Activated naive CD4-positive, alpha-beta T cell treated with anti-CD3 and anti-CD28 coated beads for 36 hours (primary cell): ENCODE measurements at regions not wholly inside any gene's neighbourhood (a gene's known extent, or its start where the extent isn't known, plus 50 kb on each side); places are given as distances from the start of the nearest gene placed in this dataset.

ENCODE experiments used
- CTCF ChIA-PET: fragments of 350-600 bp; sonication (Branson Sonifier 250); formaldehyde crosslinking; loops from one replicate; lab custom pipeline; 2021; ENCODE audit warnings: antibody characterized with exemption; lab: Charles Lee
- DNase-seq: peaks from one replicate; pipeline ENCODE4 v3.0.0-alpha.2; 2020
- H3K27ac Mint-ChIP-seq: one replicate; pipeline ENCODE4 v1.8.0; 2021; ENCODE audit warnings: mild to moderate bottlenecking, mixed read lengths
- H3K27me3 Mint-ChIP-seq: one replicate; pipeline ENCODE4 v1.8.0; 2021; ENCODE audit warnings: low read depth, mixed read lengths
- H3K36me3 Mint-ChIP-seq: one replicate; pipeline ENCODE4 v1.8.0; 2021; ENCODE audit warnings: low read depth, mixed read lengths
- H3K4me1 Mint-ChIP-seq: one replicate; pipeline ENCODE4 v1.8.0; 2021; ENCODE audit warnings: low read depth, mixed read lengths
- H3K4me3 Mint-ChIP-seq: one replicate; pipeline ENCODE4 v1.8.0; 2021; ENCODE audit warnings: mild to moderate bottlenecking, moderate library complexity, mixed read lengths
- H3K9me3 Mint-ChIP-seq: one replicate; pipeline ENCODE4 v1.8.0; 2021; ENCODE audit warnings: mixed read lengths
- intact Hi-C: fragments of 100-400 bp; cut with micrococcal nuclease; formaldehyde crosslinking; loops from one replicate; pipeline ENCODE4 v1.15.1; 2023

DNA sequence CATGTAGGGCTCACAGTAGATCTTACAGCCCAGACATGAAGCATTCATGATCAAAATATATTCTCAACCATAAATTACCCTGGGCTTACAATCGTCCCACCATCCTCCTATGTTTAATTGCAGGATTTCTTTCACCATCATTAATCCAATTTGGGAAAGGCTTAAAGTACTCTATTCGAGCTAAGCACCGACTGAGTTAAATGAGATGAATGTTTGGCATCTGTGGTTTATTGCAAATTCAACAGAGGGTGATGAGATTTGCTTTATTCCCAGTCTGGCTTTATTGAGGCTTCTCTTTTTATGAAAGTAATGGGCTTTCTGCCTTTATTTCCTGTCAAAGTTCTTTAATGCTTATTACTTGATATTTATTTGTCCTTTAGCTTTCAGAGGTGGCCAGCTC is 159.0 kb downstream of the METTL4 start:
- no peak overlapping the region for H3K27ac Mint-ChIP-seq
- no peak overlapping the region for H3K4me3 Mint-ChIP-seq
- no peaks in the 10 kb centered on the region for H3K36me3 Mint-ChIP-seq
- H3K4me1 Mint-ChIP-seq = no peaks in the 10 kb centered on the region
- intact Hi-C loops = no loop called here
- CTCF ChIA-PET = no interaction called here
- H3K27me3 Mint-ChIP-seq = peaks cover 2% of the 10 kb centered on the region
- DNase-seq = no peak
- H3K9me3 Mint-ChIP-seq = no peaks in the 10 kb centered on the region

DNA sequence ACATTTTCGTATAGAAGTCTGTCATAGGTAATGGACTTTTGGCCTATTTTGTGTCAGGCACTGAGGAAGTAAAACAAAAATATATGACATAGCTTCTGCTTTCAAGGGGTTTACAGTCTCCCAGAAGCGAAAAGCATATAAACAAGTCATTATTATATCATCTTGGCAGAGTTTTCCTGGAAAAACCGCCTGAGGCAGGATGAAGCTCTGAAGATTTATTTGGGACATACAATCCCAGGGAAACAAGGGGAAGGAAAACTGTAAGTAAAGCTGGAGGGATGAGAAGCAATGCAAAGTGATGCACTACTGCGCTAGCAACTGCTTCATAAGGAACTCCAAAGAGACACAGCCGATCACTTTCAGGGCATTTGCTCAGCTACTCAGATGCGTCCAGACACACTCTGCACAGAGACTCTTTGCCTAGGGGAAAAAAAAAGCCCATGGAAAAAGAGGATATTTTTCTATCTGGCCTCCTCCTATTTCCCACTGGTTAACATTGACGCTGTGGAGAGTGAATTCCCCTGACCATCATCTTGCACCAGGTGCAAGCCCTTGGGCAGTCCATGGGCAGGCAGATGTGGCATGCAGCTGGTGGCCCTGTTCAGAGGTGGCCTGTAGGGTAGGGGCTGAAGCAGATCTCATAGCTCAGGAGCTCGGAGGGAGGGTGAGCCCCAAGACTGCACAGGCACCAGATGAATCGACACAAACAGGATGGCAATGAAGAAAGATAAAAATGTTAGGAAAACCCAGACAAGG is 158.1 kb downstream of the METTL4 start:
- DNase-seq = no peak
- CTCF ChIA-PET = interaction anchor here (0.6 kb wide), 1 partner anchor 663 kb away, joined by 3 read pairs; no protein-coding TSS in a partner anchor
- H3K4me1 Mint-ChIP-seq = no peaks in the 10 kb centered on the region
- no peaks in the 10 kb centered on the region for H3K9me3 Mint-ChIP-seq
- H3K27me3 Mint-ChIP-seq = peaks cover 2% of the 10 kb centered on the region
- intact Hi-C loops = no loop called here
- H3K36me3 Mint-ChIP-seq = no peaks in the 10 kb centered on the region
- H3K27ac Mint-ChIP-seq = no peak overlapping the region
- H3K4me3 Mint-ChIP-seq = no peak overlapping the region

DNA sequence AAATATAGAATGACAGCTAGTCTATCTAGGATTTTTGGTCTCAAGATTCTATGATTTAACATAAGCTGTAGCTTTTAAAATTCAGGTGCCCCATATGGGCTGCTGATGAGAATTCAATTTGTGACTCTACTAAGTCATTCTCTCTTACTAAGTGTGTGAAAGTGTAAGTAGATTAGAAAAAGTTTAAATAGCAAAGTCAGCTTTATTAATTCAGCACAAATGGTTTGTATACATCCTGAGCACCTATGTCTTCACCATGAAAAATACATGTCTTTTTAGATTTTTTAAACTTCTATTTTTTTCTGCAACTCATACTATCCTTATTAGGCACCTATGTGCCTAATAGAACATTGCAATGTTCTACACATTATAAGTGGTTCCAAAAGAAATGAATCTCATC is 157.1 kb downstream of the METTL4 start:
- H3K27me3 Mint-ChIP-seq = no peaks in the 10 kb centered on the region
- H3K36me3 Mint-ChIP-seq = no peaks in the 10 kb centered on the region
- no peaks in the 10 kb centered on the region for H3K4me1 Mint-ChIP-seq
- no peaks in the 10 kb centered on the region for H3K9me3 Mint-ChIP-seq
- no peak overlapping the region for H3K27ac Mint-ChIP-seq
- CTCF ChIA-PET = interaction anchor here (0.9 kb wide), 1 partner anchor 11 kb away, joined by 3 read pairs; no protein-coding TSS in a partner anchor
- DNase-seq = no peak
- H3K4me3 Mint-ChIP-seq = no peak overlapping the region
- intact Hi-C loops = no loop called here

DNA sequence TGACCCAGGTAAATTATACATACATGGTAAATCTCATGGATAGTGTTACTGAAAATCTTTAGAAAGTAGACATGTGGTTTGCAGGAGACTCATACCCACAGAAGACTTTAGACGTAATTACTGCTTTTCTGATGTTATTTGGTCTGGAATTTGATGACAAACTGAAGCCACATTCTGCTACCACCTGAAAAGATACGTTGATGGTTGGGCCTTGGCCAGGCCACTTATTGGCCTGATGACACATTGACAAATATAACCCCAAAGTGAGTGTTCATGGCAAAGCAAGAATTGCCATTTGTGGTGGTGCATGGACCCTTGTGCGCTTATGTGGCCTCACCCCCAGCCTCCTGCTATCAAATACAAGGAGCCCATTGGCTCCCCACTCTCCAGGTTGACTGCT is 155.6 kb downstream of the METTL4 start:
- no peaks in the 10 kb centered on the region for H3K9me3 Mint-ChIP-seq
- no peaks in the 10 kb centered on the region for H3K27me3 Mint-ChIP-seq
- DNase-seq = no peak
- H3K4me3 Mint-ChIP-seq = no peak overlapping the region
- intact Hi-C loops = no loop called here
- CTCF ChIA-PET = interaction anchor here (2.4 kb wide), 1 partner anchor 126 kb away, joined by 6 read pairs; no protein-coding TSS in a partner anchor
- no peaks in the 10 kb centered on the region for H3K36me3 Mint-ChIP-seq
- H3K27ac Mint-ChIP-seq = no peak overlapping the region
- H3K4me1 Mint-ChIP-seq = no peaks in the 10 kb centered on the region

DNA sequence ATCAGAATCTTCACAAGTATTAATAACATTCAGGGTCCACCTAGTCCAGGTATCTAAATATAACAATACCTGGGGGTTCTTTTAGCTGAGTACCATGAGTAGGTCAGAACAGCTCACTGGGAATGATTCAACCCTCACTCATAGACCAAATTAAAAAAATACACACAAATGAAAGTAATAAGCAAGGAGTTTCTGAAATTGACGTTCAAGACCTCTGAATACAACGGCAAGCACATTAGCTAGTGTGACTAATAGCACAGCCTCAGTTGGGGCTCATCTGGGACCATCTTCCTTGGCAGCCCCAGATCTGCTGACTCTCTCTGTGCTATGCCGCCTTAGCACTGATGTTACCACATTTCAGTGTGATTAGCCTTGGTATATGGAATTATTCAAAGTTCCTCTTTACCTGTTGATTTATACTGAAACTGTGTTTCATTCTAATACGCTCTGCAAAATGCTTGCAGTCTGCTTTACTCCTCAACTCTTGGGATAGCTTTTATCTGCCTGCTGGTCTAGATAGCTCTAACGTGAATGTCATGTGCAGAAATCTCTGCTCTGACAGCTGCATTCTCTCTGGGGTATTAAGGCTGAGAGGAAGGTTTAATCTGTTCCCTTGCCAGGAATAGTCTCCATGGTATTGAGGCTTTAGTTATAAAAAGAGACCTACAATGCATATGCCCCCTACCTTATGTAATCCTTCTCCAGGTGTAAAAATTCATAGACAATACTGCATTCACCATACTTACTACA is 153.3 kb downstream of the METTL4 start:
- no peaks in the 10 kb centered on the region for H3K9me3 Mint-ChIP-seq
- H3K36me3 Mint-ChIP-seq = no peaks in the 10 kb centered on the region
- H3K27ac Mint-ChIP-seq = no peak overlapping the region
- no peaks in the 10 kb centered on the region for H3K27me3 Mint-ChIP-seq
- no peaks in the 10 kb centered on the region for H3K4me1 Mint-ChIP-seq
- H3K4me3 Mint-ChIP-seq = no peak overlapping the region
- no peak for DNase-seq
- intact Hi-C loops = no loop called here
- CTCF ChIA-PET = interaction anchor here (1.2 to 2.4 kb wide), 2 partner anchors 15 to 124 kb away, joined by 3 to 6 read pairs; no protein-coding TSS in a partner anchor

DNA sequence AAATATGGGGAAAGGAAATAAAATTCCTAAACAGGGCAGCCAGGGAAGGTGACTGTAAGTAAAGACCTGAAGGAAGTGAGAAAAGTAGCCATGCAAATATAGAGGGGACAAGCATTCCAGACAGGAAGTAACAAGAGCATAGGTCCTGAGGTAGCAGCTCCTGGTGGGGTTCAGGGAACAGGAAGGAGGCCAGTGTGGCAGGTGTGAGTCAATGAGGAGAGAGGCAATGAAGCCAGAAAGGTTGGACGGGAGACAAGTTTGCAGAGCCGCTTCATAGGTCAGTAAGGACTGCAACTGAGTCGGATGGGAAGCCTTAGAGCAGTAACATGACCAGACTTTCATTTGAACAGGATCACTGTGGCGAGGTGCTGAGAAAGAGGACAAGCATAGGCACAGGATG is 150.9 kb downstream of the METTL4 start:
- no peak overlapping the region for H3K4me3 Mint-ChIP-seq
- intact Hi-C loops = no loop called here
- H3K27ac Mint-ChIP-seq = no peak overlapping the region
- H3K27me3 Mint-ChIP-seq = no peaks in the 10 kb centered on the region
- H3K36me3 Mint-ChIP-seq = no peaks in the 10 kb centered on the region
- no peak for DNase-seq
- no peaks in the 10 kb centered on the region for H3K4me1 Mint-ChIP-seq
- no peaks in the 10 kb centered on the region for H3K9me3 Mint-ChIP-seq
- CTCF ChIA-PET = no interaction called here

DNA sequence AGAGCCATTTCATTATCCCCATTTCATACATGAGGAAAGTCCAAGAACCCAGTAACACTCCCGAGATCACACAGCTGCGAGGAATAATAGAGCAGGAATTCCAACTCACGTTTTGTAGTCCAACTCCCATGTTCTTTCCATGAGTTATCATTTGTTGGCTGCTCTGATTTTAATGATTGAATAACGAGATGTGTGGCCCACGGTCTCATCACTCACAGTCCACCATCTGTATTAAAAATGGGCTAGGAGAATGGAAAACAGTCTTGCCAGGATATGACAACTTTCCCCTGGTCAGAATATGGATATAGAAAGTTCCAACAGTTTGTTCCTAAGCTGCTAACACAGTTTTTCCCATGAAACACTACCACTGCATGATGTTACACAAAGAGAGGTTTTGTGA is 147.5 kb downstream of the METTL4 start:
- H3K36me3 Mint-ChIP-seq = no peaks in the 10 kb centered on the region
- no peaks in the 10 kb centered on the region for H3K9me3 Mint-ChIP-seq
- no peaks in the 10 kb centered on the region for H3K4me1 Mint-ChIP-seq
- H3K4me3 Mint-ChIP-seq = no peak overlapping the region
- no peaks in the 10 kb centered on the region for H3K27me3 Mint-ChIP-seq
- intact Hi-C loops = no loop called here
- no peak overlapping the region for H3K27ac Mint-ChIP-seq
- DNase-seq = no peak
- CTCF ChIA-PET = no interaction called here

DNA sequence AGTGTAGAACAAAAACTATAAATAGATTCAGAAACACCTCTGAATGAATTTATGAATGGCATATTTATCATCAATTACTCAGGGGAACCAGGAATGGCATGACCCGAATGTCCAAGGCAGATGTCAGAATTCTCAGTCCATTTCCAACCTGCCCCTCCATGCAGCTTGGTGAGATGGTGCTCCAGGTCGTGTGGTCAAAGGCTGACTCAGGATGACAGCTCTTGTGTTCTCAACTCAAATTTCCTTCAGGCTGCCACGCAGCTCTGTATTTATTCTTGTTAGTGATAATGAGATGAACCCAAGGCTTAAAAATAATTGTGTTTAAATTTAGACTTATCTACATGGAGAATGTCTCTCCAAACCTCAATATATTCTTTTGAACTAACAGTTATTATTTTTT is 146.9 kb downstream of the METTL4 start:
- H3K36me3 Mint-ChIP-seq = no peaks in the 10 kb centered on the region
- H3K27ac Mint-ChIP-seq = no peak overlapping the region
- H3K4me3 Mint-ChIP-seq = no peak overlapping the region
- CTCF ChIA-PET = interaction anchor here (0.6 kb wide), 1 partner anchor 1435 kb away, joined by 5 read pairs; no protein-coding TSS in a partner anchor
- H3K9me3 Mint-ChIP-seq = no peaks in the 10 kb centered on the region
- H3K4me1 Mint-ChIP-seq = no peaks in the 10 kb centered on the region
- DNase-seq = no peak
- intact Hi-C loops = no loop called here
- no peaks in the 10 kb centered on the region for H3K27me3 Mint-ChIP-seq

DNA sequence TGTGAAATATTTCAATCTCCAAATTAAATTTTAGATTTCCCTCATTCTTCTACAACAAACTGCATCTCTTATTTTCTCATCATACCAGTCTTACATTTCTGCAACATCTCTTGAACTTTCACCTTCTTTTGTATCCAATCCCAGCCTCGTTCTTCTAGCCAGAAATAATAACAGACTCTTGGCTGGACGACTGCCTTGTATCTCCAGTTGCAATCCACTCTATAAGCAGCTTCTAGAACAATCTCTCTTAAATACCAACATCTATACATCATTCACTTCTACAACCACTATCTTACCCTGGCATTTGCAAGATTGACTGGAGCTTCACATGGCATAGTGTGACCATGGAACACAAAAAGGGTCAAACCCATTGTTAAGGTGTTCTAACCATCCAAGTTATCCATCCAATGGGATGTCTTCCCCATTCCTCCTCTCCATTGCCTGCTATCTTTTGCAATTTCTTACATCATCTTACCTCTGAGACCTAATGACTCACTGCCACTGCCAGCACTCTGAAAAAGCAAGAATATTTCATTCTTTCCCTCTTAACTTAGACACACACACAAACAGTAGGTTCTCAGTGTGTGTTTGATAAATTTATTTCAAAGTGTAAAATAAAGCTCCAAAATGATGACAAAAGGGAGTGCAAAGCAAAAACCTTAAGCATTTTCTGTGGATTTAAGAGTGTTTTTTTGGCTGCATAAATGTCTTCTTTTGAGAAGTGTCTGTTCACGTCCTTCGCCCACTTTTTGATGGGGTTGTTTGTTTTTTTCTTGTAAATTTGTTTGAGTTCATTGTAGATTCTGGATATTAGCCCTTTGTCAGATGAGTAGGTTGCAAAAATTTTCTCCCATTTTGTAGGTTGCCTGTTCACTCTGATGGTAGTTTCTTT is 145.6 kb downstream of the METTL4 start:
- CTCF ChIA-PET = no interaction called here
- Mint-ChIP-seq H3K27ac (no peak overlapping the region), H3K27me3 (no peaks in the 10 kb centered on the region), H3K36me3 (no peaks in the 10 kb centered on the region), H3K9me3 (peaks cover 8% of the 10 kb centered on the region), H3K4me1 (no peaks in the 10 kb centered on the region), H3K4me3 (no peak overlapping the region)
- DNase-seq = no peak
- intact Hi-C loops = no loop called here

DNA sequence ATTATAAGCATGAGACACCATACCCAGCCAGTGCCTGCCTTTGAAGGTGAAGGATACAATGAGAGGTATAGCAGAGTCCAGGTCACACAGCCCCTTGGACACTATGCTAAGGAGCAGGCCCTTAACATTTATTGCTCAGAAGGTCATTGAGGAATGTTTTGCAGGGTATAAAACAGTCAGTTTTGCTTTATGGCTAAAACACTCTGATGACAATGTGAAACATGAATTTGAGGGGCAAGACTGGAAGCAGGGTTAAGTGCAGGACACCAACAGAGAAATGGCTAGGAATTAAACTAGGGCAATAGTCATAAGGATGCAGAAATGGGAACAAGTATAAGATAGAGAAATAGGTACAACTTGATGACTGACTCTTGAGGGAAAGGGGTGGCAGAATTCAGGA is 141.1 kb downstream of the METTL4 start:
- no peak overlapping the region for H3K4me3 Mint-ChIP-seq
- peaks cover 8% of the 10 kb centered on the region for H3K9me3 Mint-ChIP-seq
- no peak for DNase-seq
- CTCF ChIA-PET = interaction anchor here (0.7 kb wide), 1 partner anchor 406 kb away, joined by 7 read pairs; no protein-coding TSS in a partner anchor
- intact Hi-C loops = no loop called here
- no peaks in the 10 kb centered on the region for H3K27me3 Mint-ChIP-seq
- H3K27ac Mint-ChIP-seq = no peak overlapping the region
- H3K4me1 Mint-ChIP-seq = no peaks in the 10 kb centered on the region
- H3K36me3 Mint-ChIP-seq = no peaks in the 10 kb centered on the region

DNA sequence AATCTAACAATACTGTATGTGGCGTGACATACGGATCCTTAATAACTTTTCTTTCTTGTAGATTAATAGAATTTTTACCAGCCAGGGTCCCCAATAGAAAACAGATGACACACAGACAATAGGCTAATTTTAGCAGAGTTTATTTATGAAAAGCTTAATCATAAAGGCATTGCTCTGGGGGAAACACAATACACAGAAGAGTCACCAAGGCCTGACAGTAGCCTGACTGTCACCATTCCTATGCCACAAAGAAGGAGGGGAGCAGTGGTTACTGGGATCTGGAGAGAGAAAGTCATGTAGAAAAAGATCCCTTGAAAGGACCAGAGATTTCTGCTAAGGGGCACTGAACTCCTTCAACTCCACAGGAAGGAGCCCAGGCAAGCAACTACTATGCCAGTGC is 139.5 kb downstream of the METTL4 start:
- intact Hi-C loops = no loop called here
- H3K36me3 Mint-ChIP-seq = no peaks in the 10 kb centered on the region
- DNase-seq = no peak
- H3K27ac Mint-ChIP-seq = no peak overlapping the region
- no peaks in the 10 kb centered on the region for H3K27me3 Mint-ChIP-seq
- H3K4me1 Mint-ChIP-seq = no peaks in the 10 kb centered on the region
- CTCF ChIA-PET = no interaction called here
- H3K4me3 Mint-ChIP-seq = no peak overlapping the region
- H3K9me3 Mint-ChIP-seq = peaks cover 8% of the 10 kb centered on the region

DNA sequence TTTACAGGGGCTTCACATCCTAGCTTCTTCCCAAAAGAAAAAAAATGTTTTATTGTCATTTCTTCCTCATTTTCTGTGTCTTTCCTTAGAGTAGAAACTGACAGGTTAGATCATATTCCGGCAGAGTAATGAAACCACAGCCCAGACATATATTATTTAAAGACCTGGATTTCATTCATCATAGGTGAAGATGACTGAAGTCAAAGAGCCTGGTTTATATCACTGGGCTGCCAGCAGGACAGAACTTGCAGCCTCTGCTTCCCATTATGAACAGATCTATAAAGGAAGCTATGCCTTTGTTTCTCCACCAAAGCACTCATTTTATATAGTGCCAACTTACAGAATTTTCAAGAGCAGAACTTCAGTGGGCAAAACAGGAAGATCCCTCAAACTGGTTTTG is 137.9 kb downstream of the METTL4 start:
- no peaks in the 10 kb centered on the region for H3K27me3 Mint-ChIP-seq
- no peak overlapping the region for H3K4me3 Mint-ChIP-seq
- DNase-seq = no peak
- no peaks in the 10 kb centered on the region for H3K4me1 Mint-ChIP-seq
- H3K27ac Mint-ChIP-seq = no peak overlapping the region
- H3K9me3 Mint-ChIP-seq = peaks cover 8% of the 10 kb centered on the region
- H3K36me3 Mint-ChIP-seq = no peaks in the 10 kb centered on the region
- intact Hi-C loops = no loop called here
- CTCF ChIA-PET = interaction anchor here (1.2 kb wide), 1 partner anchor 15 kb away, joined by 3 read pairs; no protein-coding TSS in a partner anchor
